Suppressor macrophage (primary cell): ENCODE measurements at regions not wholly inside any gene's neighbourhood (a gene's known extent, or its start where the extent isn't known, plus 50 kb on each side); places are given as distances from the start of the nearest gene placed in this dataset.
A peak's percentile ranks its signal among the peaks of the same experiment; 100 is the strongest.
"Not testable (repeated sequence)": the region's sequence is repeated elsewhere in the genome, so short reads cannot be mapped to it uniquely, and the experiment has no call there.

Experiments used
- DNase-seq, 4 experiments: peaks; one replicate each; pipeline ENCODE4 v3.0.0-alpha.2; 2020 to 2022

DNA sequence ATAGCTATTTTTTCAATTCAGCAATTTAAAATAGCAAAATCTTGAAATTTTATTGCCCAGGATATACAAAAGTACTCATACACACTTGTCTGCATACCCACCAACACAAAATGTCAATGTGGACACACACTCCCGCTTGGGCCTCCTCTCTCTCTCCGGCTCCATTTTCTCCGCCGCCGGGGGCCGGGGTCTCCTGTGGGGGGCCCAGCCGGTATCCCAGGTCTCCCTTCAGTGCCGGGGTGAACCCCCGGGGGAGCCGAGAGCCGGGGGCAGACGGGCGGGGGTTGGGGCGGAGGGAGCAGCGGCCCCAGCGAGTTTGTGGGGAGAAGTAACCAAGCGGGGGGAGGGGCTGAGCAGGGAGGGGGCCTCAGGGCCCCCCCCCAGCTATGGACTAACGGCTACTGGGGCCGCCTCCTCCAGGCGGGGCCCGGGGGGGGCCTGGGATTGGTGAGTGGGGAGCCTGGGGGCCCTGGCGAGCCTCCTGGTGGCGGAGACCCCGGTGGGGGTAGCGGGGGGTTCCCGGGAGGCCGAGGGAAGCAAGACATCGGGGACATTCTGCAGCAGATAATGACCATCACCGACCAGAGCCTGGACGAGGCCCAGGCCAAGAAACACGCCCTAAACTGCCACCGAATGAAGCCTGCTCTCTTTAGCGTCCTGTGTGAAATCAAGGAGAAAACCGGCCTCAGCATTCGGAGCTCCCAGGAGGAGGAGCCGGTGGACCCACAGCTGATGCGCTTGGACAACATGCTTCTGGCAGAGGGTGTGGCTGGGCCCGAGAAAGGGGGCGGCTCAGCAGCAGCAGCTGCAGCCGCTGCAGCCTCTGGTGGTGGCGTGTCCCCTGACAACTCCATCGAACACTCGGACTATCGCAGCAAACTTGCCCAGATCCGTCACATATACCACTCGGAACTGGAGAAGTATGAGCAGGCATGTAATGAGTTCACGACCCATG lies 56.6 kb downstream of the CHST2 start:
- DNase-seq, result not testable (repeated sequence)

GRCh38 chr3:143177965-143178364 lies 58.4 kb downstream of the CHST2 start:
- DNase-seq, result not testable (repeated sequence)

GRCh38 chr3:143178775-143179548 lies 59.4 kb downstream of the CHST2 start:
- DNase-seq, result peak in 1 of 4 experiments; percentile 10

DNA sequence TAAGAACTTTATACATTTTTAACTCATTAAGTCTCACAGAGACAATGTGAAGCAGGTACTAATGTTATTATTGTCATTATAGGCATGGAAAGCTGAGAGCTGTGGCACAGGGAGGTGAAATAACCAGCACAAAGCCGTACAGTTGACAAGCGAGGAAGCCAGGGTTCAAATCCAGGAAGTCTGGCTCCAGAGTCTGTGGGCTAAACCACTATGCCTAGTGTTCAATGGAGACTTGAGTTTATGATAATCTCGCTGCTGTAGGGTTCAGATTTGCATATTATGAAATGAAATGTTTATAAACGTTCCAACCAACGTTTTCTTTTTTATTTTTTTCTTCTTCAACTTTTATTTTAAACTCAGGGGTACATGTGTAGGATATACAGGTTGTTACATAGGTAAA lies 60.0 kb downstream of the CHST2 start:
- no peak for DNase-seq

- DNase-seq, result not testable (repeated sequence)
Observed at GRCh38 chr3:143180860-143181259, 61.3 kb downstream of the CHST2 start.

DNA sequence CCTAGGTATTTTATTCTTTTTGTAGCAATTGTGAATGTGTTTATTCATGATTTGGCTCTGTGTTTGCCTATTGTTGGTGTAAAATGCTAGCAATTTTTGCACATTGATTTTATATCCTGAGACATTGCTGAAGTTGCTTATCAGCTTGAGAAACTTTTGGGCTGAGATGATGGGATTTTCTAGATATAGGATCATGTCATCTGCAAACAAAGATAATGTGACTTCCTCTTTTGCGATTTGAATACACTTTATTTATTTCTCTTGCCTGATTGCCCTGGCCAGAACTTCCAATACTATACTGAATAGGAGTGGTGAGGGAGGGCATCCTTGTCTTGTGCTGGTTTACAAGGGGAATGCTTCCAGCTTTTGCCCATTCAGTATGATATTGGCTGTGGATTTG lies 62.4 kb downstream of the CHST2 start:
- not testable (repeated sequence) for DNase-seq

DNA sequence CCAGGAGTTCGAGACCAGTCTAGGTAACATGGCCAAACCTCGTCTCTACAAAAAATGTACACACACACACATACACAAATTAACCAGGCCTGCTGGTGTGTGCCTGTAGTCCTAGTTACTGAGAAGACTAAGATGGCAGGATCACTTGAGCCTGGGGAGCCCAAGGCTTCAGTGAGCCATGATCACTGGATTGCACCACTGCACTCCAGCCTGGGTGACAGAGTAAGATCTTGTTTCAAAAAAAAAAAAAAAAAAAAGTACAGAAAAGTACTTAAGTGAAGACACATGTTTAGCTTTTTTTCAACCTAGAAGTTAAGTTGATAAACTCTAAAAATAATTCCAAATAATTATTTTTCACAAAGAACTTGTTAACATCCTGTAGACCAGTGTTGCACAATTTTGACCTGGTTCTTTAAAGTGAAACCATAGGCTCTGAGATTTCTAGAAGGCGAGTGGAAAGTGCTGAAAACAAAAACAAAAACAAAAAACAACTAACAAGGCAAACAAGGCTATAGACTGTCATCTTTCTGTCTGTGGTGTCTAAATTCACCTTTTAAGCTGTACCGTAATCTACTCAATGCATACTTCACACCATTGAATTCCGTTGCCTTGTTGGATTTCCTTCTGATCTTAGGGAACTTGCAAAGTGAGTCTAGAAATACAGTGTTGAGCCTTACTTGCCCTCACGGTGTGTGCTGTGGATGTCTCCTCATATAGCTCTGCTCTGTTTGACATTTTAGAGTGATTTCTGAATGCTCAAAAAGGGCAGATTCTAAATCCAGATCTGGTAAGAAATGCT lies 63.5 kb downstream of the CHST2 start:
- DNase-seq, result no peak

DNA sequence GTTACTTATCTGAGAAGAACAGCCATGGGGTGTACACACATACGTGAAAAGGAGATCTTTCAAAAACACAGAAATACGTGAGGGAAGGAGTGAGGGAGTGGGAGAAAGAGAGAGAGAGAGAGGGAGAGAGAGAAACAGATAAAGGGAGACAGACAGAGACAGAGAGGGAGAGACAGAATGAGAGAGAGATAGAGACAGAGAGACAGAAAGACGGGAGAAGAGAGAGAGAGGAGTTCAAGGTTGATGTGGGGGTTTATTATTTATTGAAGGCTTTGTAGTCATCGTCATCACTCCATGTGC lies 64.0 kb downstream of the CHST2 start:
- DNase-seq, result no peak

GRCh38 chr3:143184099-143184498 lies 64.5 kb downstream of the CHST2 start:
- no peak for DNase-seq

DNA sequence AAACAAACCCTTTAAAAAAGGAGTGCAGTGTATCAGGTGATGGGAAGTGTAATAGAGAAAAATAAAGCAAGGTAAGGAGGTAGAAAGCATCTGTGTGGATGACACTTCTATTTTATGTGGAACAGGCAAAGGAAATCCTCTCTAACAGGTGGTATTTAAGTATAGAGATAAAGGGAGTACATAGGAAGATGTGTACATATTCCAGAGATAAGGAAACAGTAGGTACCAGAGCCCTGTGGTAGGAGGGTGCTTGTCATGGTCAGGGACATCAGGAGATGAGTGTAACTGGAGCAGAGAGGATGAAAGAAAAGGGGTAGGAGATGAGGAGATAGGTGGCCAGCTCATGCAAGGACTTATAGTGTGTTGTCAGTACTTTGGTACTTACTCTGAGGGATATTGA lies 65.8 kb downstream of the CHST2 start:
- DNase-seq, result no peak

GRCh38 chr3:143187111-143187510 lies 67.5 kb downstream of the CHST2 start:
- DNase-seq, result no peak

GRCh38 chr3:143188881-143189280 lies 69.3 kb downstream of the CHST2 start:
- DNase-seq, result no peak

DNA sequence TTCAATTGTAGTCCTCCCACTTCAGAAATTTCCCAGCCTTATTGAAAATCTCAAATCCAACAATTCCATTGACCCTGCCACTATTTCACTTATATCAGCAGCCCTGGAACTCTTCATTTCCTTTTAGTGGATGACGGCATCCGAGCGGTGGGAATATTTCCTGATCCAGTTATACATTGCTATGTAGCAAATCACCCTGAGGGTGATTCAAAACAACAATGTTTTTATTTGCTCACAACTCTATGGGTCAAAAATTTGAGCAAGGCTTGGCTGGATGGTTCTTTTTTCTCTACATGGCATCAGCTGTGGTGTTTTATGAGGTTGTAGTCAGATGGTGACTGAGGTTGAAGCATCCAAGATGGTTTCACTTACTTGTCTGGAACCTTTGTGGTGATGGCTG lies 70.5 kb downstream of the CHST2 start:
- DNase-seq, result no peak

- no peak for DNase-seq
Observed at GRCh38 chr3:143192193-143192592, 72.6 kb downstream of the CHST2 start.

- no peak for DNase-seq
Observed at GRCh38 chr3:143200001-143200924, 80.7 kb downstream of the CHST2 start.

DNA sequence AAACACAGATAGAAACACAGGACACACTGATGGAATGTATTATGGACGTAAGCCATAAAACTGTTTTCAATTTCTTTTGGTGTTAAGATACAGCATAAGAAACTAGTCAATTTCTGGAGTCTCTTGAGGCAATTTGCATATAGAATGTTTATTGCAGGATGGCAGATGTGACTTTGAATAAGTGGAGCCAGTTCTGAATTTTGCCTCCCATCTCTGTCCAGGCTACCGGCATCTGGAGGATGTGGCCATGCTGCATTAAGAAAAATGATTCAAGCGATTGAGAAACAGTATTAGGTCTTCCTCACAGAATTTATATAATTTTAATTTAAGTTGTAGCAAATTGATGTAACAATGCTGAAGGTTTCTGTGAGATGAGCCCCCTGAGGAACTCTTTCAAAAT lies 81.5 kb downstream of the CHST2 start:
- no peak for DNase-seq

DNA sequence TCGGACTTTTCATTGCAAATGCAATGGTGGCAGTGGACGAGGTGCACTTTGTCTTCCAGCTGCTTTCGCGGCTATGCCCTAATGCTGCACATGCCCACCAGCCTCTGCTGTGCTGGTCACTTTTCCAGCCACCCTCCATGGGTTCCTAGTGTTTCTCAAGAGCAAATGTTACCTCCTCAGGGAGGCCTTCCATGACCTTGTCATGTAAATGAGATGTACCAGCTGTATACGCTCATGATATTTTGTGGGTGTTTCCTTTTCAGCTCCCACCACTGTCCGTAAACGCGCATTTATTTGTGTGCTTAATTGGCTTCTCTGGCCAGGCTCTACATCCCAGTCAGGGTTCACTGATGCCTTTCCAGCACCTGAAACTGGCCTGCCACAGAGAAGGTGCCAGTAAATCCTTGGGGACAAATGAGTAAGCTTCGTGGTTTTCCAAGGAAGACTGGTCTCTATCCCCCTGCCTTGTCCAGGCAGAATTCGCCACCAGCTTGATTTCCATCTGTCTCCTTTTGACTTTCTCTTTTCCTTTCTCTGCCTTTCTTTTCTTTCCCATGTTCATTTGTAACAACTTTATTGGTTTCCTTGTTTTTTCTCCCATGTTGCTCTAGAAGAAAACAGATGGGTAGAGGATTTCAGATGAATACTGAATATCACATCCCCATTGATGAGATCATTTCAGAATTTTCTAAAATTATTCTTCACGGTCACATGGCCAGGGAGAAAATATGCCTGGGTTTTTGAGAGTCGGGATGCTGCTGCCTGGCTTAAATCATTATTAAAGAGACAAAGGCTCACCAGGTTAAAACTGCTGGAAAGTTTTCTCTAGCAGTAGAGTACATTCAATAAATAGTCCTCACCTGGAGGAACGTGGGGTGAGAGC lies 82.5 kb downstream of the CHST2 start:
- DNase-seq, result no peak

- no peak for DNase-seq
Observed at GRCh38 chr3:143203142-143203541, 83.6 kb downstream of the CHST2 start.

GRCh38 chr3:143203848-143204247 lies 84.3 kb downstream of the CHST2 start:
- no peak for DNase-seq

- no peak for DNase-seq
Observed at GRCh38 chr3:143206955-143207337, 87.4 kb downstream of the CHST2 start.
